GM23338 (cell line): ENCODE measurements at regions not wholly inside any gene's neighbourhood (a gene's known extent, or its start where the extent isn't known, plus 50 kb on each side); places are given as distances from the start of the nearest gene placed in this dataset.

Source experiments
- ATAC-seq: fragments of 200-7000 bp; cut with Tn5 transposase; 3 replicates; pipeline ENCODE4 v1.9.1; 2020
- DNase-seq: peaks from one replicate; pipeline ENCODE4 v3.0.0-alpha.2; 2015; ENCODE audit warnings: low spot score
- H2AFZ ChIP-seq: fragments of 200-600 bp; sonication (generic); 2 replicates; pipeline ENCODE4 v1.8.0; 2016; ENCODE audit warnings: antibody characterized with exemption, mild to moderate bottlenecking, moderate library complexity
- H3F3A ChIP-seq: fragments of 200-600 bp; sonication (generic); replicated peaks from 2 replicates; pipeline ENCODE4 v1.8.0; 2017; ENCODE audit warnings: antibody characterized with exemption, mixed run types, low read depth
- H3K27ac ChIP-seq: fragments of 200-600 bp; sonication (generic); 2 replicates; pipeline ENCODE4 v1.6.1; 2016; ENCODE audit warnings: low read depth
- H3K27me3 ChIP-seq: fragments of 200-600 bp; sonication (generic); 2 replicates; pipeline ENCODE4 v1.8.0; 2016; ENCODE audit warnings: mild to moderate bottlenecking, mixed run types, moderate library complexity; ENCODE audit not compliant: insufficient read depth
- H3K36me3 ChIP-seq: fragments of 200-600 bp; sonication (generic); 2 replicates; pipeline ENCODE4 v1.8.0; 2016; ENCODE audit warnings: mild to moderate bottlenecking; ENCODE audit not compliant: insufficient read depth
- H3K4me1 ChIP-seq: fragments of 200-600 bp; sonication (generic); 2 replicates; pipeline ENCODE4 v1.8.0; 2016; ENCODE audit warnings: mild to moderate bottlenecking, moderate library complexity; ENCODE audit not compliant: insufficient read depth
- H3K4me2 ChIP-seq: fragments of 200-600 bp; sonication (generic); 2 replicates; pipeline ENCODE4 v1.7.1; 2017; ENCODE audit warnings: mixed run types
- H3K4me3 ChIP-seq: fragments of 200-600 bp; sonication (generic); 2 replicates; pipeline ENCODE4 v1.6.1; 2016; ENCODE audit warnings: mixed run types
- H3K79me2 ChIP-seq: fragments of 200-600 bp; sonication (generic); replicated peaks from 2 replicates; pipeline ENCODE4 v1.8.0; 2017; ENCODE audit warnings: mild to moderate bottlenecking; ENCODE audit not compliant: insufficient read depth
- H3K9me2 ChIP-seq: fragments of 200-600 bp; sonication (generic); 2 replicates; pipeline ENCODE4 v1.8.0; 2017; ENCODE audit not compliant: insufficient read depth
- H4K20me1 ChIP-seq: fragments of 200-600 bp; sonication (generic); replicated peaks from 2 replicates; pipeline ENCODE4 v1.8.0; 2017; ENCODE audit warnings: mild to moderate bottlenecking; ENCODE audit not compliant: insufficient read depth
- H3K27ac Mint-ChIP-seq: 2 replicates; pipeline ENCODE4 v1.8.0; 2020; ENCODE audit warnings: inconsistent platforms, mild to moderate bottlenecking, moderate library complexity, mixed read lengths
- H3K27me3 Mint-ChIP-seq: 3 replicates; pipeline ENCODE4 v1.8.0; 2022; ENCODE audit warnings: low read depth, mild to moderate bottlenecking, moderate library complexity, mixed read lengths, inconsistent platforms; ENCODE audit not compliant: insufficient read depth, poor library complexity
- H3K36me3 Mint-ChIP-seq: 3 replicates; pipeline ENCODE4 v1.8.0; 2021; ENCODE audit warnings: low read depth, mild to moderate bottlenecking, inconsistent platforms, moderate library complexity, mixed read lengths
- H3K4me1 Mint-ChIP-seq: 3 replicates; pipeline ENCODE4 v1.8.0; 2020; ENCODE audit warnings: mild to moderate bottlenecking, inconsistent platforms, mixed read lengths
- H3K4me3 Mint-ChIP-seq: 3 replicates; pipeline ENCODE4 v1.8.0; 2021; ENCODE audit warnings: moderate library complexity, mild to moderate bottlenecking, inconsistent platforms, mixed read lengths
- H3K9me3 Mint-ChIP-seq: 3 replicates; pipeline ENCODE4 v1.8.0; 2020; ENCODE audit warnings: moderate library complexity, mild to moderate bottlenecking, inconsistent platforms, mixed read lengths
- CREB1 ChIP-seq: fragments of 250-450 bp; sonication (Bioruptor Pico); IDR thresholded peaks from 2 replicates; pipeline ENCODE4 v1.5.0; 2020; ENCODE audit warnings: low read depth, mild to moderate bottlenecking, moderate library complexity
- EZH2 ChIP-seq: fragments of 200-600 bp; sonication (generic); IDR thresholded peaks from one replicate; pipeline ENCODE4 v1.8.0; 2017; ENCODE audit warnings: antibody characterized with exemption, mild to moderate bottlenecking, low read depth; ENCODE audit not compliant: unreplicated experiment
- JUNB ChIP-seq: IDR thresholded peaks from one replicate; pipeline ENCODE4 v1.6.1; 2016; ENCODE audit warnings: antibody characterized with exemption; ENCODE audit not compliant: unreplicated experiment
- NANOG ChIP-seq: IDR thresholded peaks from 2 replicates; pipeline ENCODE4 v1.6.1; 2016; ENCODE audit warnings: antibody characterized with exemption, borderline replicate concordance
- POLR2AphosphoS5 ChIP-seq: IDR thresholded peaks from 2 replicates; pipeline ENCODE4 v1.6.1; 2016; ENCODE audit warnings: antibody characterized with exemption, low read depth
- STAT1 ChIP-seq: IDR thresholded peaks from one replicate; pipeline ENCODE4 v1.6.1; 2016; ENCODE audit warnings: antibody characterized with exemption; ENCODE audit not compliant: unreplicated experiment
- ZNF114 ChIP-seq: fragments of 250-450 bp; sonication (Bioruptor Pico); IDR thresholded peaks from 2 replicates; pipeline ENCODE4 v1.5.0; 2020; ENCODE audit warnings: mild to moderate bottlenecking, moderate library complexity
- TF ChIP-seq, protein P1 (sequence below): fragments of 250-450 bp; sonication (Bioruptor Pico); IDR thresholded peaks from 2 replicates; pipeline ENCODE4 v1.5.0; 2020; ENCODE audit warnings: mild to moderate bottlenecking, moderate library complexity
- TF ChIP-seq, protein P2 (sequence below): IDR thresholded peaks from one replicate; pipeline ENCODE4 v1.6.1; 2018; ENCODE audit warnings: antibody characterized with exemption; ENCODE audit not compliant: unreplicated experiment
- TF ChIP-seq, protein P3 (sequence below): IDR thresholded peaks from 2 replicates; pipeline ENCODE4 v1.6.1; 2016; ENCODE audit warnings: antibody characterized with exemption

DNA sequence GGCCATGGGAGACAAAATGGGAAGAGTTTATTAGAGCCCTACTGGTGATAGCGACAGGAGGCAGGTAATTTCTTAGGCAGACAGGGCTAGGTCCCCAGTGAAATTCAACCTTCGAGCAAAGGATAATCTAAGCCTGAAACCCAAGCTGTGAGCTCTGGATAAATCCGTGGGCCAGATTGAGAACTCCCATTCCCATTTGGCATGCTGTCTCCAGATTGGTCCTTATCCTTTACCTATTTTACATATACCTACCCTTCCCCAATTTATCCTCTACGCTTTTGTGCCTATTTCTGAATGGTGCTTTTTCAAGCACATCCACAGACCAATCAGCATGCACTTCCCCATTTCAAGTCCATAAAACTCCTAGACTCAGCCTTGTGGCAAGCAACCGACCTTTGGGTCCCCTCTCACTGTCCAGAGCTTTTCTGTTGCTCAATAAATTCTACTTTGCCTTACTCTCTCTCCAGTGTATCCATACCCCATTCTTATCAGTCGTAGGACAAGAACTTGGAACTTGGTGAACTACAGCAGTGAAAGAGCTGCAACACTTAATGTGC, 268.0 kb downstream of the MYCN start:
- H3K36me3 Mint-ChIP-seq: peaks cover 8% of the 10 kb centered on the region
- Histone ChIP-seq H3K36me3 (no peaks in the 10 kb centered on the region), H3K4me1 (no peaks in the 10 kb centered on the region), H2AFZ (no peak overlapping the region), H3F3A (no peaks in the 10 kb centered on the region), H3K27ac (no peak overlapping the region), H4K20me1 (no peaks in the 10 kb centered on the region), H3K27me3 (no peaks in the 10 kb centered on the region), H3K9me2 (peaks cover 7% of the 10 kb centered on the region; the same call in 1 of the 2 replicates), H3K4me3 (no peak overlapping the region), H3K4me2 (no peak overlapping the region), H3K79me2 (no peaks in the 10 kb centered on the region)
- peaks cover 5% of the 10 kb centered on the region for H3K27me3 Mint-ChIP-seq
- ATAC-seq: no peak
- no peak overlapping the region for H3K4me3 Mint-ChIP-seq
- no peak overlapping the region for H3K27ac Mint-ChIP-seq
- peaks cover 15% of the 10 kb centered on the region for H3K4me1 Mint-ChIP-seq
- TF ChIP-seq STAT1 (no peak), JUNB (no peak), NANOG (no peak), POLR2AphosphoS5 (no peak), CREB1 (CRISPR knock-in tag) (no peak)
- TF ChIP-seq, protein P1, sequence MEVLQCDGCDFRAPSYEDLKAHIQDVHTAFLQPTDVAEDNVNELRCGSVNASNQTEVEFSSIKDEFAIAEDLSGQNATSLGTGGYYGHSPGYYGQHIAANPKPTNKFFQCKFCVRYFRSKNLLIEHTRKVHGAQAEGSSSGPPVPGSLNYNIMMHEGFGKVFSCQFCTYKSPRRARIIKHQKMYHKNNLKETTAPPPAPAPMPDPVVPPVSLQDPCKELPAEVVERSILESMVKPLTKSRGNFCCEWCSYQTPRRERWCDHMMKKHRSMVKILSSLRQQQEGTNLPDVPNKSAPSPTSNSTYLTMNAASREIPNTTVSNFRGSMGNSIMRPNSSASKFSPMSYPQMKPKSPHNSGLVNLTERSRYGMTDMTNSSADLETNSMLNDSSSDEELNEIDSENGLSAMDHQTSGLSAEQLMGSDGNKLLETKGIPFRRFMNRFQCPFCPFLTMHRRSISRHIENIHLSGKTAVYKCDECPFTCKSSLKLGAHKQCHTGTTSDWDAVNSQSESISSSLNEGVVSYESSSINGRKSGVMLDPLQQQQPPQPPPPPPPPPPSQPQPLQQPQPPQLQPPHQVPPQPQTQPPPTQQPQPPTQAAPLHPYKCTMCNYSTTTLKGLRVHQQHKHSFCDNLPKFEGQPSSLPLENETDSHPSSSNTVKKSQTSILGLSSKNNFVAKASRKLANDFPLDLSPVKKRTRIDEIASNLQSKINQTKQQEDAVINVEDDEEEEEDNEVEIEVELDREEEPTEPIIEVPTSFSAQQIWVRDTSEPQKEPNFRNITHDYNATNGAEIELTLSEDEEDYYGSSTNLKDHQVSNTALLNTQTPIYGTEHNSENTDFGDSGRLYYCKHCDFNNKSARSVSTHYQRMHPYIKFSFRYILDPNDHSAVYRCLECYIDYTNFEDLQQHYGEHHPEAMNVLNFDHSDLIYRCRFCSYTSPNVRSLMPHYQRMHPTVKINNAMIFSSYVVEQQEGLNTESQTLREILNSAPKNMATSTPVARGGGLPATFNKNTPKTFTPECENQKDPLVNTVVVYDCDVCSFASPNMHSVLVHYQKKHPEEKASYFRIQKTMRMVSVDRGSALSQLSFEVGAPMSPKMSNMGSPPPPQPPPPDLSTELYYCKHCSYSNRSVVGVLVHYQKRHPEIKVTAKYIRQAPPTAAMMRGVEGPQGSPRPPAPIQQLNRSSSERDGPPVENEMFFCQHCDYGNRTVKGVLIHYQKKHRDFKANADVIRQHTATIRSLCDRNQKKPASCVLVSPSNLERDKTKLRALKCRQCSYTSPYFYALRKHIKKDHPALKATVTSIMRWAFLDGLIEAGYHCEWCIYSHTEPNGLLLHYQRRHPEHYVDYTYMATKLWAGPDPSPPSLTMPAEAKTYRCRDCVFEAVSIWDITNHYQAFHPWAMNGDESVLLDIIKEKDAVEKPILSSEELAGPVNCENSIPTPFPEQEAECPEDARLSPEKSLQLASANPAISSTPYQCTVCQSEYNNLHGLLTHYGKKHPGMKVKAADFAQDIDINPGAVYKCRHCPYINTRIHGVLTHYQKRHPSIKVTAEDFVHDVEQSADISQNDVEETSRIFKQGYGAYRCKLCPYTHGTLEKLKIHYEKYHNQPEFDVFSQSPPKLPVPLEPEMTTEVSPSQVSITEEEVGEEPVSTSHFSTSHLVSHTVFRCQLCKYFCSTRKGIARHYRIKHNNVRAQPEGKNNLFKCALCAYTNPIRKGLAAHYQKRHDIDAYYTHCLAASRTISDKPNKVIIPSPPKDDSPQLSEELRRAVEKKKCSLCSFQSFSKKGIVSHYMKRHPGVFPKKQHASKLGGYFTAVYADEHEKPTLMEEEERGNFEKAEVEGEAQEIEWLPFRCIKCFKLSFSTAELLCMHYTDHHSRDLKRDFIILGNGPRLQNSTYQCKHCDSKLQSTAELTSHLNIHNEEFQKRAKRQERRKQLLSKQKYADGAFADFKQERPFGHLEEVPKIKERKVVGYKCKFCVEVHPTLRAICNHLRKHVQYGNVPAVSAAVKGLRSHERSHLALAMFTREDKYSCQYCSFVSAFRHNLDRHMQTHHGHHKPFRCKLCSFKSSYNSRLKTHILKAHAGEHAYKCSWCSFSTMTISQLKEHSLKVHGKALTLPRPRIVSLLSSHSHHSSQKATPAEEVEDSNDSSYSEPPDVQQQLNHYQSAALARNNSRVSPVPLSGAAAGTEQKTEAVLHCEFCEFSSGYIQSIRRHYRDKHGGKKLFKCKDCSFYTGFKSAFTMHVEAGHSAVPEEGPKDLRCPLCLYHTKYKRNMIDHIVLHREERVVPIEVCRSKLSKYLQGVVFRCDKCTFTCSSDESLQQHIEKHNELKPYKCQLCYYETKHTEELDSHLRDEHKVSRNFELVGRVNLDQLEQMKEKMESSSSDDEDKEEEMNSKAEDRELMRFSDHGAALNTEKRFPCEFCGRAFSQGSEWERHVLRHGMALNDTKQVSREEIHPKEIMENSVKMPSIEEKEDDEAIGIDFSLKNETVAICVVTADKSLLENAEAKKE (CRISPR knock-in tag): no peak
- DNase-seq: no peak
- H3K9me3 Mint-ChIP-seq: peaks cover 29% of the 10 kb centered on the region

DNA sequence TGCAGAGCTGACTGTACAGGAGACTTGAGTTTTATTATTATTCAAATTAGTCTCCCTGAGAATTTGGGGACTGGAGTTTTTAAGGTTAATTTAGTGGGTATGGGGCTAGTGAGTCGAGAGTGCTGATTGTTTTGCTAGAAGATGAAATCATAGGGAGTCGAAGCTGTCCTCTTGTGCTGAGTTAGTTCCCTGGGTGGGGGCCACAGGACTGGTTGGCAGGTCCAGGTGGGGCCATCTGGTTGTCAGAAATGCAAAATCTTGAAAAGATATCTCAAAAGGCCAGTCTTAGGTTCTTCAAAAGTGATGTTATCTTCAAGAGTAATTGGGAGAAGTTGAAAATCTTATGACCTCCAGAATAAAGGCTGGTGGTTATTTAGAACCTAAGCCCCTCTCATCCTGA, 267.3 kb downstream of the MYCN start:
- Histone ChIP-seq H2AFZ (no peak overlapping the region), H3K4me2 (no peak overlapping the region), H3K4me1 (no peaks in the 10 kb centered on the region), H3K4me3 (no peak overlapping the region), H3F3A (no peaks in the 10 kb centered on the region), H3K27me3 (no peaks in the 10 kb centered on the region), H4K20me1 (no peaks in the 10 kb centered on the region), H3K9me2 (peaks cover 7% of the 10 kb centered on the region; the same call in 1 of the 2 replicates), H3K36me3 (no peaks in the 10 kb centered on the region), H3K79me2 (no peaks in the 10 kb centered on the region), H3K27ac (no peak overlapping the region)
- Mint-ChIP-seq H3K36me3 (peaks cover 8% of the 10 kb centered on the region), H3K27me3 (peaks cover 5% of the 10 kb centered on the region), H3K27ac (no peak overlapping the region), H3K4me3 (no peak overlapping the region), H3K9me3 (peaks cover 29% of the 10 kb centered on the region), H3K4me1 (peaks cover 17% of the 10 kb centered on the region)
- no peak for DNase-seq
- no peak for ATAC-seq
- TF ChIP-seq EZH2: no peak
- TF ChIP-seq, protein P2, sequence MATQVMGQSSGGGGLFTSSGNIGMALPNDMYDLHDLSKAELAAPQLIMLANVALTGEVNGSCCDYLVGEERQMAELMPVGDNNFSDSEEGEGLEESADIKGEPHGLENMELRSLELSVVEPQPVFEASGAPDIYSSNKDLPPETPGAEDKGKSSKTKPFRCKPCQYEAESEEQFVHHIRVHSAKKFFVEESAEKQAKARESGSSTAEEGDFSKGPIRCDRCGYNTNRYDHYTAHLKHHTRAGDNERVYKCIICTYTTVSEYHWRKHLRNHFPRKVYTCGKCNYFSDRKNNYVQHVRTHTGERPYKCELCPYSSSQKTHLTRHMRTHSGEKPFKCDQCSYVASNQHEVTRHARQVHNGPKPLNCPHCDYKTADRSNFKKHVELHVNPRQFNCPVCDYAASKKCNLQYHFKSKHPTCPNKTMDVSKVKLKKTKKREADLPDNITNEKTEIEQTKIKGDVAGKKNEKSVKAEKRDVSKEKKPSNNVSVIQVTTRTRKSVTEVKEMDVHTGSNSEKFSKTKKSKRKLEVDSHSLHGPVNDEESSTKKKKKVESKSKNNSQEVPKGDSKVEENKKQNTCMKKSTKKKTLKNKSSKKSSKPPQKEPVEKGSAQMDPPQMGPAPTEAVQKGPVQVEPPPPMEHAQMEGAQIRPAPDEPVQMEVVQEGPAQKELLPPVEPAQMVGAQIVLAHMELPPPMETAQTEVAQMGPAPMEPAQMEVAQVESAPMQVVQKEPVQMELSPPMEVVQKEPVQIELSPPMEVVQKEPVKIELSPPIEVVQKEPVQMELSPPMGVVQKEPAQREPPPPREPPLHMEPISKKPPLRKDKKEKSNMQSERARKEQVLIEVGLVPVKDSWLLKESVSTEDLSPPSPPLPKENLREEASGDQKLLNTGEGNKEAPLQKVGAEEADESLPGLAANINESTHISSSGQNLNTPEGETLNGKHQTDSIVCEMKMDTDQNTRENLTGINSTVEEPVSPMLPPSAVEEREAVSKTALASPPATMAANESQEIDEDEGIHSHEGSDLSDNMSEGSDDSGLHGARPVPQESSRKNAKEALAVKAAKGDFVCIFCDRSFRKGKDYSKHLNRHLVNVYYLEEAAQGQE: no peak
- no peak for TF ChIP-seq ZNF114 (CRISPR knock-in tag)
- TF ChIP-seq, protein P3, sequence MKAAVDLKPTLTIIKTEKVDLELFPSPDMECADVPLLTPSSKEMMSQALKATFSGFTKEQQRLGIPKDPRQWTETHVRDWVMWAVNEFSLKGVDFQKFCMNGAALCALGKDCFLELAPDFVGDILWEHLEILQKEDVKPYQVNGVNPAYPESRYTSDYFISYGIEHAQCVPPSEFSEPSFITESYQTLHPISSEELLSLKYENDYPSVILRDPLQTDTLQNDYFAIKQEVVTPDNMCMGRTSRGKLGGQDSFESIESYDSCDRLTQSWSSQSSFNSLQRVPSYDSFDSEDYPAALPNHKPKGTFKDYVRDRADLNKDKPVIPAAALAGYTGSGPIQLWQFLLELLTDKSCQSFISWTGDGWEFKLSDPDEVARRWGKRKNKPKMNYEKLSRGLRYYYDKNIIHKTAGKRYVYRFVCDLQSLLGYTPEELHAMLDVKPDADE: no peak
